ENCODE measurements at regions not wholly inside any gene's neighbourhood (a gene's known extent, or its start where the extent isn't known, plus 50 kb on each side); places are given as distances from the start of the nearest gene placed in this dataset.

GRCh38 chr7:156566812-156567549, 73.6 kb upstream of the RNF32 start:
- TF ChIP-seq YY1 (IDR thresholded peaks at IDR 0.05; ENCODE audit: insufficient read depth, insufficient read length) (no peak), ZNF274 (IDR thresholded peaks at IDR 0.05; ENCODE audit: low read depth, low read length) (no peak)
